ENCODE measurements at regions not wholly inside any gene's neighbourhood (a gene's known extent, or its start where the extent isn't known, plus 50 kb on each side); places are given as distances from the start of the nearest gene placed in this dataset.

GRCh38 chr15:81502439-81502838 is 128.4 kb upstream of the TMC3 start:
- TF ChIP-seq POLR2A (IDR thresholded peaks at IDR 0.05) (no peak), CTCF (IDR thresholded peaks at IDR 0.05) (no peak)

Data from breast epithelium (tissue), 3 donors.